HEK293 (cell line): ENCODE measurements at regions not wholly inside any gene's neighbourhood (a gene's known extent, or its start where the extent isn't known, plus 50 kb on each side); places are given as distances from the start of the nearest gene placed in this dataset.

Source experiments
- CTCF ChIA-PET: fragments of 350-600 bp; formaldehyde crosslinking; extraction: SDS; loops from one replicate; lab custom pipeline; 2021; ENCODE audit warnings: antibody characterized with exemption; lab: Yijun Ruan, JAX
- POLR2A ChIA-PET: fragments of 300-600 bp; formaldehyde crosslinking; extraction: SDS; loops from one replicate; lab custom pipeline; 2020; ENCODE audit warnings: antibody characterized with exemption, inconsistent platforms; lab: Yijun Ruan, JAX
- H3K27ac ChIP-seq: fragments of 200-500 bp; sonication (Bioruptor generic); 2 replicates; pipeline ENCODE4 v1.5.1; 2014; ENCODE audit warnings: low read depth, low read length, control low read depth, inconsistent platforms; ENCODE audit errors: extremely low read depth
- H3K36me3 ChIP-seq, 2 experiments: fragments of 200-500 bp in 1 of 2; sonication (Bioruptor generic) in 1 of 2; 1 replicate in 1 of 2; 2 replicates in 1 of 2; pipeline ENCODE4 v1.5.1; 2014 to 2017; ENCODE audit warnings: inconsistent platforms in 2 of 2, low read length in 2 of 2; ENCODE audit not compliant: control insufficient read depth in 2 of 2, insufficient read depth in 1 of 2
- H3K4me1 ChIP-seq: fragments of 200-500 bp; sonication (Bioruptor generic); 2 replicates; pipeline ENCODE4 v1.5.1; 2014; ENCODE audit warnings: mild to moderate bottlenecking, low read length, inconsistent platforms; ENCODE audit not compliant: control insufficient read depth, insufficient read depth
- H3K4me3 ChIP-seq: 2 replicates; pipeline ENCODE4 v1.5.1; 2011; ENCODE audit warnings: low read depth, mild to moderate bottlenecking, control low read depth, low read length, moderate library complexity
- H3K9me3 ChIP-seq: fragments of 200-500 bp; sonication (Bioruptor generic); 2 replicates; pipeline ENCODE4 v1.5.1; 2014; ENCODE audit warnings: low read depth, low read length, inconsistent platforms; ENCODE audit not compliant: control insufficient read depth, insufficient read depth
- HIC1 ChIP-seq: fragments of 450-650 bp; formaldehyde crosslinking; IDR thresholded peaks from 2 replicates; pipeline ENCODE4 v1.5.1; 2016; ENCODE audit warnings: missing biosample characterization, missing genetic modification characterization
- PRDM4 ChIP-seq: fragments of 450-650 bp; formaldehyde crosslinking; IDR thresholded peaks from 2 replicates; pipeline ENCODE4 v1.5.1; 2017; ENCODE audit warnings: missing biosample characterization, missing genetic modification characterization
- REST ChIP-seq: fragments of 450-650 bp; formaldehyde crosslinking; IDR thresholded peaks from 2 replicates; pipeline ENCODE4 v1.5.1; 2016; ENCODE audit warnings: missing biosample characterization, missing genetic modification characterization
- SETDB1 ChIP-seq: IDR thresholded peaks from one replicate; pipeline ENCODE4 v1.6.1; 2017; ENCODE audit warnings: mild to moderate bottlenecking, low read length, moderate library complexity, mixed read lengths; ENCODE audit not compliant: insufficient read length
- TRIM28 ChIP-seq: IDR thresholded peaks from 2 replicates; pipeline ENCODE4 v1.6.1; 2011; ENCODE audit warnings: low read length, control low read depth, borderline replicate concordance
- TSHZ1 ChIP-seq: fragments of 450-650 bp; formaldehyde crosslinking; IDR thresholded peaks from 2 replicates; pipeline ENCODE4 v1.5.1; 2016; ENCODE audit warnings: missing biosample characterization, missing genetic modification characterization, borderline replicate concordance
- ZBTB20 ChIP-seq: fragments of 450-650 bp; formaldehyde crosslinking; IDR thresholded peaks from 2 replicates; pipeline ENCODE4 v1.5.1; 2016; ENCODE audit warnings: missing biosample characterization, missing genetic modification characterization
- ZBTB7A ChIP-seq: fragments of 450-650 bp; formaldehyde crosslinking; IDR thresholded peaks from 2 replicates; pipeline ENCODE4 v1.5.1; 2016; ENCODE audit warnings: low read depth, missing biosample characterization, missing genetic modification characterization
- ZFP3 ChIP-seq: fragments of 450-650 bp; formaldehyde crosslinking; IDR thresholded peaks from 2 replicates; pipeline ENCODE4 v1.5.1; 2016; ENCODE audit warnings: low read depth, missing biosample characterization, missing genetic modification characterization
- ZNF18 ChIP-seq: fragments of 450-650 bp; formaldehyde crosslinking; IDR thresholded peaks from 2 replicates; pipeline ENCODE4 v1.5.1; 2016; ENCODE audit warnings: missing biosample characterization, missing genetic modification characterization
- ZNF202 ChIP-seq: fragments of 450-650 bp; formaldehyde crosslinking; IDR thresholded peaks from 2 replicates; pipeline ENCODE4 v1.5.1; 2016; ENCODE audit warnings: missing biosample characterization, missing genetic modification characterization, borderline replicate concordance
- ZNF266 ChIP-seq: fragments of 450-650 bp; formaldehyde crosslinking; IDR thresholded peaks from 2 replicates; pipeline ENCODE4 v1.5.1; 2016; ENCODE audit warnings: missing biosample characterization, missing genetic modification characterization, low read depth
- ZNF433 ChIP-seq: fragments of 450-650 bp; formaldehyde crosslinking; IDR thresholded peaks from 2 replicates; pipeline ENCODE4 v1.5.1; 2016; ENCODE audit warnings: missing biosample characterization, missing genetic modification characterization, low read depth
- ZNF510 ChIP-seq: fragments of 450-650 bp; formaldehyde crosslinking; IDR thresholded peaks from 2 replicates; pipeline ENCODE4 v1.5.1; 2018; ENCODE audit warnings: mild to moderate bottlenecking, missing genetic modification characterization, missing biosample characterization; ENCODE audit not compliant: insufficient replicate concordance
- ZNF560 ChIP-seq: fragments of 450-650 bp; formaldehyde crosslinking; IDR thresholded peaks from 2 replicates; pipeline ENCODE4 v1.5.1; 2017; ENCODE audit warnings: missing biosample characterization, missing genetic modification characterization, borderline replicate concordance
- ZNF670 ChIP-seq: fragments of 450-650 bp; formaldehyde crosslinking; IDR thresholded peaks from 2 replicates; pipeline ENCODE4 v1.5.1; 2016; ENCODE audit warnings: missing biosample characterization, missing genetic modification characterization, low read depth
- ZNF677 ChIP-seq: fragments of 450-650 bp; IDR thresholded peaks from 2 replicates; pipeline ENCODE4 v1.5.0; 2018; ENCODE audit warnings: missing biosample characterization, mild to moderate bottlenecking, missing genetic modification characterization, moderate library complexity
- ZSCAN5A ChIP-seq: fragments of 450-650 bp; formaldehyde crosslinking; IDR thresholded peaks from 2 replicates; pipeline ENCODE4 v1.5.1; 2016; ENCODE audit warnings: missing biosample characterization, missing genetic modification characterization

- POLR2A ChIA-PET = no interaction called here
- TF ChIP-seq ZBTB7A (tag by site-specific recombination) (no peak), ZFP3 (no peak), REST (tag by site-specific recombination) (no peak), HIC1 (tag by site-specific recombination) (no peak), SETDB1 (no peak), ZNF510 (tag by site-specific recombination) (no peak), ZNF18 (no peak), ZBTB20 (tag by site-specific recombination) (no peak), TRIM28 (no peak), ZNF677 (tag by site-specific recombination) (no peak), ZNF560 (no peak)
- H3K4me1 ChIP-seq = no peaks in the 10 kb centered on the region
- H3K27ac ChIP-seq = no peak overlapping the region
- no peaks in the 10 kb centered on the region for H3K36me3 ChIP-seq
- no peak overlapping the region for H3K4me3 ChIP-seq
- CTCF ChIA-PET = interaction anchor here (1.5 kb wide), 1 partner anchor 42 kb away, joined by 4 read pairs; no protein-coding TSS in a partner anchor
- H3K9me3 ChIP-seq = no peaks in the 10 kb centered on the region
Measured at GRCh38 chr13:78198821-78199220, 280.2 kb upstream of the EDNRB start.

GRCh38 chr13:78198419-78198818 lies 279.8 kb upstream of the EDNRB start:
- Histone ChIP-seq H3K4me3 (no peak overlapping the region), H3K4me1 (no peaks in the 10 kb centered on the region), H3K27ac (no peak overlapping the region), H3K36me3 (no peaks in the 10 kb centered on the region), H3K9me3 (no peaks in the 10 kb centered on the region)
- TF ChIP-seq ZSCAN5A (tag by site-specific recombination) = no peak
- no peak for TF ChIP-seq ZNF433 (tag by site-specific recombination)
- TF ChIP-seq ZNF670 (tag by site-specific recombination) = no peak
- no peak for TF ChIP-seq TSHZ1 (tag by site-specific recombination)
- no peak for TF ChIP-seq ZNF202 (tag by site-specific recombination)
- TF ChIP-seq ZNF266 (tag by site-specific recombination) = no peak
- no peak for TF ChIP-seq PRDM4
- POLR2A ChIA-PET = no interaction called here
- CTCF ChIA-PET = interaction anchor here (1.5 kb wide), 1 partner anchor 42 kb away, joined by 4 read pairs; no protein-coding TSS in a partner anchor
